A549 (cell line): ENCODE measurements at regions not wholly inside any gene's neighbourhood (a gene's known extent, or its start where the extent isn't known, plus 50 kb on each side); places are given as distances from the start of the nearest gene placed in this dataset.

Experiments
- CBX8 ChIP-seq: fragments of 200-600 bp; sonication (generic); IDR thresholded peaks from 2 replicates; pipeline ENCODE4 v1.6.1; 2016
- EP300 ChIP-seq, 2 experiments: fragments of >200 bp; sonication (Bioruptor Twin); formaldehyde crosslinking; IDR thresholded peaks; 2 replicates in 1 of 2; 3 replicates in 1 of 2; pipeline ENCODE4 v1.6.1; 2016 to 2017
- JUNB ChIP-seq: fragments of >200 bp; sonication (Bioruptor Twin); formaldehyde crosslinking; IDR thresholded peaks from 2 replicates; pipeline ENCODE4 v1.6.1; 2016
- POLR2A ChIP-seq: IDR thresholded peaks from 2 replicates; pipeline ENCODE4 v1.6.1; 2012; ENCODE audit warnings: mild to moderate bottlenecking, low read length
- RAD21 ChIP-seq, 2 experiments: fragments of >200 bp in 1 of 2; sonication (Bioruptor Twin) in 1 of 2; formaldehyde crosslinking in 1 of 2; IDR thresholded peaks in 1 of 2; conservative IDR thresholded peaks in 1 of 2; 2 replicates in 1 of 2; 3 replicates in 1 of 2; pipeline ENCODE4 v1.6.1; 2012 to 2018; ENCODE audit warnings: inconsistent platforms in 1 of 2
- RNF2 ChIP-seq: fragments of 200-600 bp; sonication (generic); IDR thresholded peaks from 2 replicates; pipeline ENCODE4 v1.6.1; 2016; ENCODE audit warnings: low read depth, mild to moderate bottlenecking, antibody characterized with exemption, moderate library complexity, borderline replicate concordance
- SREBF2 ChIP-seq: fragments of 450-650 bp; IDR thresholded peaks from 2 replicates; pipeline ENCODE4 v1.6.1; 2014; ENCODE audit warnings: mild to moderate bottlenecking, moderate library complexity
- TP53 ChIP-seq: fragments of 250-450 bp; sonication (Bioruptor Pico); IDR thresholded peaks from 2 replicates; pipeline ENCODE4 v1.5.0; 2021; ENCODE audit warnings: mild to moderate bottlenecking, moderate library complexity
- TF ChIP-seq, protein P1 (sequence below): fragments of >200 bp; sonication (Bioruptor Twin); formaldehyde crosslinking; IDR thresholded peaks from 3 replicates; pipeline ENCODE4 v1.5.1; 2016
- TF ChIP-seq, protein P2 (sequence below): IDR thresholded peaks from 2 replicates; pipeline ENCODE4 v1.6.1; 2012; ENCODE audit warnings: low read depth, borderline replicate concordance
- TF ChIP-seq, protein P3 (sequence below): fragments of 200-600 bp; sonication (generic); IDR thresholded peaks from 2 replicates; pipeline ENCODE4 v1.6.1; 2016; ENCODE audit warnings: antibody characterized with exemption, mild to moderate bottlenecking, moderate library complexity

DNA sequence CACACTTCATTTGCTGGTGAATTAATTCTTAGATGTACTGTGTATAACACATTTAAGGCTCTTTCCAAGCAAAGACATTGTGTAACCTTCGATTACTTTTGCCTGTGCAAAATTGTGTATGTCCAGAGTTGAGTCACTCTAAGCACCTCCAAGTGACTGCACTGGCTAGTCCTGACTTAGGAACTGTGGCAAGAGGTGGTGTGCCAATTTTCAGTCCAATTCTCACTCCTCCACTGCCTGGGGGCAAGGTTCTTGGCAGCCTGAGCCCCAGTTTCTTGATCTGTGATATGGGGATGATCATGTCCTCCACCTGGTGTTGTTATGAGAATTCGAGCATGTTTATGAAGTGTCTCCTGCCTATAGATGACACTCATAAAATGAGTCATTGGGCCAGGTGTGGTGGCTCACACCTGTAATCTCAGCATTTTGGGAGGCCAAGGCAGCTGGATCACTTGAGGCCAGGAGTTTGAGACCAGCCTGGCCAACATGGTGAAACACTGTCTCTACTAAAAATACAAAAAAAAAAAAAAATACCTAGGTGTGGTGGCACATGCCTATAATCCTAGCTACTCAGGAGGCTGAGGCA, 105.3 kb upstream of the CDYL start:
- TF ChIP-seq, protein P1, sequence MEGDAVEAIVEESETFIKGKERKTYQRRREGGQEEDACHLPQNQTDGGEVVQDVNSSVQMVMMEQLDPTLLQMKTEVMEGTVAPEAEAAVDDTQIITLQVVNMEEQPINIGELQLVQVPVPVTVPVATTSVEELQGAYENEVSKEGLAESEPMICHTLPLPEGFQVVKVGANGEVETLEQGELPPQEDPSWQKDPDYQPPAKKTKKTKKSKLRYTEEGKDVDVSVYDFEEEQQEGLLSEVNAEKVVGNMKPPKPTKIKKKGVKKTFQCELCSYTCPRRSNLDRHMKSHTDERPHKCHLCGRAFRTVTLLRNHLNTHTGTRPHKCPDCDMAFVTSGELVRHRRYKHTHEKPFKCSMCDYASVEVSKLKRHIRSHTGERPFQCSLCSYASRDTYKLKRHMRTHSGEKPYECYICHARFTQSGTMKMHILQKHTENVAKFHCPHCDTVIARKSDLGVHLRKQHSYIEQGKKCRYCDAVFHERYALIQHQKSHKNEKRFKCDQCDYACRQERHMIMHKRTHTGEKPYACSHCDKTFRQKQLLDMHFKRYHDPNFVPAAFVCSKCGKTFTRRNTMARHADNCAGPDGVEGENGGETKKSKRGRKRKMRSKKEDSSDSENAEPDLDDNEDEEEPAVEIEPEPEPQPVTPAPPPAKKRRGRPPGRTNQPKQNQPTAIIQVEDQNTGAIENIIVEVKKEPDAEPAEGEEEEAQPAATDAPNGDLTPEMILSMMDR = no peak
- TF ChIP-seq, protein P2, sequence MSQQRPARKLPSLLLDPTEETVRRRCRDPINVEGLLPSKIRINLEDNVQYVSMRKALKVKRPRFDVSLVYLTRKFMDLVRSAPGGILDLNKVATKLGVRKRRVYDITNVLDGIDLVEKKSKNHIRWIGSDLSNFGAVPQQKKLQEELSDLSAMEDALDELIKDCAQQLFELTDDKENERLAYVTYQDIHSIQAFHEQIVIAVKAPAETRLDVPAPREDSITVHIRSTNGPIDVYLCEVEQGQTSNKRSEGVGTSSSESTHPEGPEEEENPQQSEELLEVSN = no peak
- TF ChIP-seq JUNB (no peak), POLR2A (no peak), RNF2 (no peak), CBX8 (no peak), EP300 (IDR thresholded peaks at IDR 0.05) (no peak), RAD21 (conservative IDR thresholded peaks at IDR 0.05 in 1 of 2, IDR thresholded peaks at IDR 0.05 in 1 of 2) (no peak), SREBF2 (no peak), TP53 (CRISPR knock-in tag) (no peak)
- TF ChIP-seq, protein P3, sequence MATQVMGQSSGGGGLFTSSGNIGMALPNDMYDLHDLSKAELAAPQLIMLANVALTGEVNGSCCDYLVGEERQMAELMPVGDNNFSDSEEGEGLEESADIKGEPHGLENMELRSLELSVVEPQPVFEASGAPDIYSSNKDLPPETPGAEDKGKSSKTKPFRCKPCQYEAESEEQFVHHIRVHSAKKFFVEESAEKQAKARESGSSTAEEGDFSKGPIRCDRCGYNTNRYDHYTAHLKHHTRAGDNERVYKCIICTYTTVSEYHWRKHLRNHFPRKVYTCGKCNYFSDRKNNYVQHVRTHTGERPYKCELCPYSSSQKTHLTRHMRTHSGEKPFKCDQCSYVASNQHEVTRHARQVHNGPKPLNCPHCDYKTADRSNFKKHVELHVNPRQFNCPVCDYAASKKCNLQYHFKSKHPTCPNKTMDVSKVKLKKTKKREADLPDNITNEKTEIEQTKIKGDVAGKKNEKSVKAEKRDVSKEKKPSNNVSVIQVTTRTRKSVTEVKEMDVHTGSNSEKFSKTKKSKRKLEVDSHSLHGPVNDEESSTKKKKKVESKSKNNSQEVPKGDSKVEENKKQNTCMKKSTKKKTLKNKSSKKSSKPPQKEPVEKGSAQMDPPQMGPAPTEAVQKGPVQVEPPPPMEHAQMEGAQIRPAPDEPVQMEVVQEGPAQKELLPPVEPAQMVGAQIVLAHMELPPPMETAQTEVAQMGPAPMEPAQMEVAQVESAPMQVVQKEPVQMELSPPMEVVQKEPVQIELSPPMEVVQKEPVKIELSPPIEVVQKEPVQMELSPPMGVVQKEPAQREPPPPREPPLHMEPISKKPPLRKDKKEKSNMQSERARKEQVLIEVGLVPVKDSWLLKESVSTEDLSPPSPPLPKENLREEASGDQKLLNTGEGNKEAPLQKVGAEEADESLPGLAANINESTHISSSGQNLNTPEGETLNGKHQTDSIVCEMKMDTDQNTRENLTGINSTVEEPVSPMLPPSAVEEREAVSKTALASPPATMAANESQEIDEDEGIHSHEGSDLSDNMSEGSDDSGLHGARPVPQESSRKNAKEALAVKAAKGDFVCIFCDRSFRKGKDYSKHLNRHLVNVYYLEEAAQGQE = no peak
